ENCODE measurements at regions not wholly inside any gene's neighbourhood (a gene's known extent, or its start where the extent isn't known, plus 50 kb on each side); places are given as distances from the start of the nearest gene placed in this dataset.

DNA sequence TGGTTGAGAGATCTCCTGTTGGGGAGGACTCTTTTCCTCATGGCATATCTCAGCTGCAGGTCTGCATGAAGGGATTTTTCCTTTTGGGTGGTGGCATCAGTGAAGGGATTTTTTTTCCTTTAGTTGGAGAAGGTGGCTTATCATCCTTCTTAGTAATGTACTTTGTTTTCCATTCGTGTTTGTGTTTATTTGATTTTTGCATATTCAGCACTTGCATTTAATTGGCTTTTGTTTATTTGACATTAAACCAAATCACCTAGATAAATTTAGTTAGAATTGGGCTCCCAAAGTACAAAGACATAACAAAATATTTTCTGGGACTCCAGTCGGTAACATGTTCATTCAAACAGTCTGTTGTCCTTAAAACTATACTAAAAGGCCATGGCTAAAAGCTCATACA is 56.2 kb upstream of the MANEA start:
- DNase-seq = no peak
- no peak for ATAC-seq
- intact Hi-C loops (cut with DNase I, micrococcal nuclease) = no loop called here
